ENCODE measurements at regions not wholly inside any gene's neighbourhood (a gene's known extent, or its start where the extent isn't known, plus 50 kb on each side); places are given as distances from the start of the nearest gene placed in this dataset.

- TF ChIP-seq CTCF (IDR thresholded peaks at IDR 0.05) (no peak), POLR2A (IDR thresholded peaks at IDR 0.05) (no peak)
These were observed 170.5 kb upstream of the PPP1R26 start for GRCh38 chr9:135308821-135309762.

All from right lobe of liver (tissue), 4 donors.